Endothelial cell of umbilical vein (primary cell): ENCODE measurements at regions not wholly inside any gene's neighbourhood (a gene's known extent, or its start where the extent isn't known, plus 50 kb on each side); places are given as distances from the start of the nearest gene placed in this dataset.

Experiments
- EZH2 ChIP-seq: IDR thresholded peaks from 2 replicates; pipeline ENCODE4 v1.6.1; 2012; ENCODE audit warnings: borderline replicate concordance, low read depth, mild to moderate bottlenecking, moderate library complexity, low read length, inconsistent platforms; ENCODE audit not compliant: severe bottlenecking
- POLR2A ChIP-seq: IDR thresholded peaks from 2 replicates; pipeline ENCODE4 v1.6.1; 2012; ENCODE audit warnings: low read depth, mild to moderate bottlenecking, control low read depth, low read length
- TF ChIP-seq, protein P1 (sequence below), 2 donors: IDR thresholded peaks; 1 replicate in 1 of 2; 2 replicates in 1 of 2; pipeline ENCODE4 v1.5.1; 2011; ENCODE audit warnings: low read length in 2 of 2, mild to moderate bottlenecking in 2 of 2, moderate library complexity in 2 of 2, control low read depth in 1 of 2, inconsistent platforms in 1 of 2, low read depth in 1 of 2; ENCODE audit not compliant: insufficient read depth in 1 of 2; ENCODE audit errors: extremely low read depth in 1 of 2

GRCh38 chr2:221833966-221834365 is 261.9 kb upstream of the EPHA4 start:
- TF ChIP-seq POLR2A (no peak), EZH2 (no peak)
- TF ChIP-seq, protein P1, sequence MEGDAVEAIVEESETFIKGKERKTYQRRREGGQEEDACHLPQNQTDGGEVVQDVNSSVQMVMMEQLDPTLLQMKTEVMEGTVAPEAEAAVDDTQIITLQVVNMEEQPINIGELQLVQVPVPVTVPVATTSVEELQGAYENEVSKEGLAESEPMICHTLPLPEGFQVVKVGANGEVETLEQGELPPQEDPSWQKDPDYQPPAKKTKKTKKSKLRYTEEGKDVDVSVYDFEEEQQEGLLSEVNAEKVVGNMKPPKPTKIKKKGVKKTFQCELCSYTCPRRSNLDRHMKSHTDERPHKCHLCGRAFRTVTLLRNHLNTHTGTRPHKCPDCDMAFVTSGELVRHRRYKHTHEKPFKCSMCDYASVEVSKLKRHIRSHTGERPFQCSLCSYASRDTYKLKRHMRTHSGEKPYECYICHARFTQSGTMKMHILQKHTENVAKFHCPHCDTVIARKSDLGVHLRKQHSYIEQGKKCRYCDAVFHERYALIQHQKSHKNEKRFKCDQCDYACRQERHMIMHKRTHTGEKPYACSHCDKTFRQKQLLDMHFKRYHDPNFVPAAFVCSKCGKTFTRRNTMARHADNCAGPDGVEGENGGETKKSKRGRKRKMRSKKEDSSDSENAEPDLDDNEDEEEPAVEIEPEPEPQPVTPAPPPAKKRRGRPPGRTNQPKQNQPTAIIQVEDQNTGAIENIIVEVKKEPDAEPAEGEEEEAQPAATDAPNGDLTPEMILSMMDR (IDR thresholded peaks at IDR 0.05; ENCODE audit: extremely low read depth in 1 of 2, insufficient read depth in 1 of 2, low read depth in 1 of 2, low read length in 2 of 2), result no peak
